ENCODE measurements at regions not wholly inside any gene's neighbourhood (a gene's known extent, or its start where the extent isn't known, plus 50 kb on each side); places are given as distances from the start of the nearest gene placed in this dataset.

- Histone ChIP-seq H3K27ac (ENCODE audit: insufficient read depth, low read length) (no peak overlapping the region), H3K79me2 (ENCODE audit: control insufficient read depth, insufficient read depth, low read length) (no peaks in the 10 kb centered on the region), H2AFZ (ENCODE audit: low read length) (no peak overlapping the region), H3K4me1 (ENCODE audit: control insufficient read depth, extremely low read depth, insufficient read depth, low read length) (no peaks in the 10 kb centered on the region), H3K9me3 (ENCODE audit: control insufficient read depth, insufficient read depth, low read depth, low read length) (no peaks in the 10 kb centered on the region), H3K27me3 (ENCODE audit: control insufficient read depth, insufficient read depth, low read length) (peaks cover 3% of the 10 kb centered on the region), H3K36me3 (ENCODE audit: control insufficient read depth, insufficient read depth, low read length) (no peaks in the 10 kb centered on the region), H3K4me2 (ENCODE audit: extremely low read depth, insufficient read depth, low read length) (no peak overlapping the region), H4K20me1 (ENCODE audit: control insufficient read depth, extremely low read depth, insufficient read depth, low read length) (no peaks in the 10 kb centered on the region), H3K9ac (ENCODE audit: insufficient read depth, low read length) (no peak overlapping the region), H3K4me3 (replicated peaks in 1 of 4; ENCODE audit: control extremely low read depth in 1 of 4, insufficient read depth in 1 of 4, low read depth in 3 of 4, low read length in 4 of 4) (no peak overlapping the region)
- DNase-seq (ENCODE audit: low read depth in 2 of 2) = no peak
- TF ChIP-seq EZH2 (IDR thresholded peaks at IDR 0.05; ENCODE audit: low read length, missing control alignments) (no peak), CTCF (conservative IDR thresholded peaks at IDR 0.05 in 1 of 2, IDR thresholded peaks at IDR 0.05 in 1 of 2; ENCODE audit: low read depth in 1 of 2, low read length in 2 of 2) (no peak)
These were observed 89.4 kb upstream of the EZR start for GRCh38 chr6:158908606-158909005.

GRCh38 chr6:158907931-158908330, 88.8 kb upstream of the EZR start:
- no peak for DNase-seq (ENCODE audit: low read depth in 2 of 2)
- Histone ChIP-seq H3K9me3 (ENCODE audit: control insufficient read depth, insufficient read depth, low read depth, low read length) (no peaks in the 10 kb centered on the region), H3K79me2 (ENCODE audit: control insufficient read depth, insufficient read depth, low read length) (no peaks in the 10 kb centered on the region), H3K9ac (ENCODE audit: insufficient read depth, low read length) (no peak overlapping the region), H3K4me3 (replicated peaks in 1 of 4; ENCODE audit: control extremely low read depth in 1 of 4, insufficient read depth in 1 of 4, low read depth in 3 of 4, low read length in 4 of 4) (no peak overlapping the region), H3K27me3 (ENCODE audit: control insufficient read depth, insufficient read depth, low read length) (peaks cover 3% of the 10 kb centered on the region), H3K27ac (ENCODE audit: insufficient read depth, low read length) (no peak overlapping the region), H4K20me1 (ENCODE audit: control insufficient read depth, extremely low read depth, insufficient read depth, low read length) (no peaks in the 10 kb centered on the region), H3K4me1 (ENCODE audit: control insufficient read depth, extremely low read depth, insufficient read depth, low read length) (no peaks in the 10 kb centered on the region), H2AFZ (ENCODE audit: low read length) (no peak overlapping the region), H3K4me2 (ENCODE audit: extremely low read depth, insufficient read depth, low read length) (no peak overlapping the region), H3K36me3 (ENCODE audit: control insufficient read depth, insufficient read depth, low read length) (no peaks in the 10 kb centered on the region)
- TF ChIP-seq EZH2 (IDR thresholded peaks at IDR 0.05; ENCODE audit: low read length, missing control alignments) (no peak), CTCF (conservative IDR thresholded peaks at IDR 0.05 in 1 of 2, IDR thresholded peaks at IDR 0.05 in 1 of 2; ENCODE audit: low read depth in 1 of 2, low read length in 2 of 2) (no peak)

DNA sequence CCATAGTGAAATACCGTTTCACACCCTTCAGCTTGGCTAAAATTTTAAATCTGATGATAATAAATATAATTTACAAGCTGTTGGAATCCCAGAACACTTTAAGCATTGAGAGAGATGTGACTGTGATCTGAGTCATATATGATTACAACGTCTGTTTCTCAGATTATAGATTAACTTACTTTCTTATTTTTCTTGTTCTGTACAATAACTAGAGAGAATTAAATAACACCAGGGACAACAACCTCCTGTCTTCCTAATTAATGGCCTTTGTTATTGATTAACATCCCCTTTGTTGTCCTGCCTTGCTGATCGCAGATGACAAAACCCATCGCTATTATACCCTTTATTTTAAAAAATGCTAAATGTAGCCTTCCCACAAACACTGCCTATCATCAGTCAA, 87.8 kb upstream of the EZR start:
- H3K27me3 ChIP-seq (ENCODE audit: control insufficient read depth, insufficient read depth, low read length) = peaks cover 3% of the 10 kb centered on the region
- no peak overlapping the region for H3K4me2 ChIP-seq (ENCODE audit: extremely low read depth, insufficient read depth, low read length)
- DNase-seq (ENCODE audit: low read depth in 2 of 2) = no peak
- TF ChIP-seq CTCF (conservative IDR thresholded peaks at IDR 0.05 in 1 of 2, IDR thresholded peaks at IDR 0.05 in 1 of 2; ENCODE audit: low read depth in 1 of 2, low read length in 2 of 2) (no peak), EZH2 (IDR thresholded peaks at IDR 0.05; ENCODE audit: low read length, missing control alignments) (no peak)
- no peaks in the 10 kb centered on the region for H3K4me1 ChIP-seq (ENCODE audit: control insufficient read depth, extremely low read depth, insufficient read depth, low read length)
- H3K9me3 ChIP-seq (ENCODE audit: control insufficient read depth, insufficient read depth, low read depth, low read length) = no peaks in the 10 kb centered on the region
- no peak overlapping the region for H3K4me3 ChIP-seq (replicated peaks in 1 of 4; ENCODE audit: control extremely low read depth in 1 of 4, insufficient read depth in 1 of 4, low read depth in 3 of 4, low read length in 4 of 4)
- H3K79me2 ChIP-seq (ENCODE audit: control insufficient read depth, insufficient read depth, low read length) = no peaks in the 10 kb centered on the region
- no peaks in the 10 kb centered on the region for H3K36me3 ChIP-seq (ENCODE audit: control insufficient read depth, insufficient read depth, low read length)
- no peak overlapping the region for H3K27ac ChIP-seq (ENCODE audit: insufficient read depth, low read length)
- H3K9ac ChIP-seq (ENCODE audit: insufficient read depth, low read length) = no peak overlapping the region
- no peak overlapping the region for H2AFZ ChIP-seq (ENCODE audit: low read length)
- H4K20me1 ChIP-seq (ENCODE audit: control insufficient read depth, extremely low read depth, insufficient read depth, low read length) = no peaks in the 10 kb centered on the region

Data from fibroblast of lung (primary cell).